SK-N-SH treated with all-trans-retinoic acid at 6 μM for 48 hours (cell line): ENCODE measurements at regions not wholly inside any gene's neighbourhood (a gene's known extent, or its start where the extent isn't known, plus 50 kb on each side); places are given as distances from the start of the nearest gene placed in this dataset.

Experiments used
- ATAC-seq: fragments of 200-7000 bp; cut with Tn5 transposase; 3 replicates; pipeline ENCODE4 v1.9.1; 2020; ENCODE audit warnings: mild to moderate bottlenecking, moderate library complexity
- ARNTL ChIP-seq: fragments of 450-650 bp; formaldehyde crosslinking; IDR thresholded peaks from 2 replicates; pipeline ENCODE4 v1.5.0; 2020; ENCODE audit warnings: low read depth, mild to moderate bottlenecking, moderate library complexity, borderline replicate concordance
- BACH2 ChIP-seq: fragments of 250-450 bp; sonication (Bioruptor Pico); IDR thresholded peaks from 2 replicates; pipeline ENCODE4 v1.9.0; 2021; ENCODE audit warnings: mild to moderate bottlenecking, borderline replicate concordance
- CREB5 ChIP-seq: fragments of 250-450 bp; sonication (Bioruptor Pico); IDR thresholded peaks from 2 replicates; pipeline ENCODE4 v1.5.1; 2020; ENCODE audit warnings: low read depth, mild to moderate bottlenecking, moderate library complexity
- CSDC2 ChIP-seq: fragments of 250-450 bp; sonication (Bioruptor Pico); IDR thresholded peaks from 2 replicates; pipeline ENCODE4 v1.5.0; 2020; ENCODE audit warnings: mild to moderate bottlenecking, moderate library complexity
- CSRNP3 ChIP-seq: fragments of 250-450 bp; sonication (Bioruptor Pico); IDR thresholded peaks from 2 replicates; pipeline ENCODE4 v1.5.1; 2021; ENCODE audit warnings: mild to moderate bottlenecking, moderate library complexity
- ESRRG ChIP-seq: fragments of 250-450 bp; sonication (Bioruptor Pico); IDR thresholded peaks from 2 replicates; pipeline ENCODE4 v1.6.1; 2021; ENCODE audit warnings: mild to moderate bottlenecking
- GLIS3 ChIP-seq: fragments of 250-450 bp; sonication (Bioruptor Pico); IDR thresholded peaks from 2 replicates; pipeline ENCODE4 v1.5.0; 2020; ENCODE audit warnings: mild to moderate bottlenecking, moderate library complexity
- ISL1 ChIP-seq: fragments of 250-450 bp; sonication (Bioruptor Pico); IDR thresholded peaks from 2 replicates; pipeline ENCODE4 v2.1.2; 2022; ENCODE audit warnings: mild to moderate bottlenecking, moderate library complexity
- OSR1 ChIP-seq: fragments of 250-450 bp; sonication (Bioruptor Pico); IDR thresholded peaks from 2 replicates; pipeline ENCODE4 v1.8.0; 2022; ENCODE audit warnings: moderate library complexity, mild to moderate bottlenecking, inconsistent platforms
- PATZ1 ChIP-seq: fragments of 250-450 bp; sonication (Bioruptor Pico); IDR thresholded peaks from 2 replicates; pipeline ENCODE4 v1.8.0; 2020; ENCODE audit warnings: mild to moderate bottlenecking, moderate library complexity, borderline replicate concordance
- POU6F1 ChIP-seq: fragments of 250-450 bp; sonication (Bioruptor Pico); IDR thresholded peaks from 2 replicates; pipeline ENCODE4 v1.8.0; 2021; ENCODE audit warnings: low read depth, mild to moderate bottlenecking, moderate library complexity, borderline replicate concordance
- PPARA ChIP-seq: fragments of 250-450 bp; sonication (Bioruptor Pico); IDR thresholded peaks from 2 replicates; pipeline ENCODE4 v1.5.0; 2020; ENCODE audit warnings: mild to moderate bottlenecking, borderline replicate concordance
- RARB ChIP-seq: fragments of 250-450 bp; sonication (Bioruptor Pico); IDR thresholded peaks from 2 replicates; pipeline ENCODE4 v1.8.0; 2021; ENCODE audit warnings: mild to moderate bottlenecking, moderate library complexity
- SNAI2 ChIP-seq: fragments of 250-450 bp; sonication (Bioruptor Pico); IDR thresholded peaks from 2 replicates; pipeline ENCODE4 v1.5.0; 2020; ENCODE audit warnings: mild to moderate bottlenecking, moderate library complexity
- TCF4 ChIP-seq: fragments of 250-450 bp; sonication (Bioruptor Pico); IDR thresholded peaks from 2 replicates; pipeline ENCODE4 v1.8.0; 2021; ENCODE audit warnings: mild to moderate bottlenecking, moderate library complexity, borderline replicate concordance
- TOX ChIP-seq: fragments of 250-450 bp; sonication (Bioruptor Pico); IDR thresholded peaks from 2 replicates; pipeline ENCODE4 v1.8.0; 2021; ENCODE audit warnings: mild to moderate bottlenecking, moderate library complexity, borderline replicate concordance
- TSHZ2 ChIP-seq: fragments of 250-450 bp; sonication (Bioruptor Pico); IDR thresholded peaks from 2 replicates; pipeline ENCODE4 v1.5.0; 2020; ENCODE audit warnings: mild to moderate bottlenecking, moderate library complexity
- ZC3H10 ChIP-seq: fragments of 250-450 bp; sonication (Bioruptor Pico); IDR thresholded peaks from 2 replicates; pipeline ENCODE4 v1.5.1; 2021; ENCODE audit warnings: mild to moderate bottlenecking, moderate library complexity
- ZFP3 ChIP-seq: fragments of 250-450 bp; sonication (Bioruptor Pico); IDR thresholded peaks from 2 replicates; pipeline ENCODE4 v1.5.0; 2020; ENCODE audit warnings: mild to moderate bottlenecking, moderate library complexity
- ZFP30 ChIP-seq: fragments of 450-650 bp; formaldehyde crosslinking; IDR thresholded peaks from 2 replicates; pipeline ENCODE4 v1.5.0; 2022; ENCODE audit warnings: mild to moderate bottlenecking, moderate library complexity
- ZNF70 ChIP-seq: fragments of 450-650 bp; formaldehyde crosslinking; IDR thresholded peaks from 2 replicates; pipeline ENCODE4 v1.5.0; 2020; ENCODE audit warnings: mild to moderate bottlenecking, moderate library complexity
- ZNF8 ChIP-seq: fragments of 450-650 bp; formaldehyde crosslinking; IDR thresholded peaks from 2 replicates; pipeline ENCODE4 v1.5.0; 2020; ENCODE audit warnings: mild to moderate bottlenecking, moderate library complexity

- no peak for TF ChIP-seq ZFP3 (CRISPR knock-in tag)
- TF ChIP-seq ARNTL (CRISPR knock-in tag) = no peak
- TF ChIP-seq GLIS3 = no peak
- no peak for TF ChIP-seq PATZ1
- TF ChIP-seq PPARA = no peak
- TF ChIP-seq CSDC2 (CRISPR knock-in tag) = no peak
- TF ChIP-seq ZC3H10 (CRISPR knock-in tag) = no peak
- TF ChIP-seq POU6F1 = no peak
- TF ChIP-seq ZFP30 (CRISPR knock-in tag) = no peak
- TF ChIP-seq TCF4 = no peak
- TF ChIP-seq OSR1 = no peak
- no peak for TF ChIP-seq SNAI2 (CRISPR knock-in tag)
- TF ChIP-seq BACH2 (CRISPR knock-in tag) = no peak
- TF ChIP-seq ZNF70 = no peak
- ATAC-seq = no peak
Measured at GRCh38 chr10:117790179-117790578, 247.6 kb downstream of the EMX2 start.

- ATAC-seq = no peak
- TF ChIP-seq TCF4 = no peak
- TF ChIP-seq, all 23 proteins: peak for 0
Measured at GRCh38 chr10:117790621-117791020, 248.1 kb downstream of the EMX2 start.

GRCh38 chr10:117792214-117792613, 249.7 kb downstream of the EMX2 start:
- TF ChIP-seq TOX (CRISPR knock-in tag) = no peak
- no peak for TF ChIP-seq ZNF8
- no peak for TF ChIP-seq ARNTL (CRISPR knock-in tag)
- no peak for TF ChIP-seq RARB (CRISPR knock-in tag)
- TF ChIP-seq PPARA = no peak
- no peak for TF ChIP-seq TCF4
- no peak for TF ChIP-seq POU6F1
- no peak for TF ChIP-seq TSHZ2
- TF ChIP-seq ZC3H10 (CRISPR knock-in tag) = no peak
- TF ChIP-seq ESRRG (CRISPR knock-in tag) = no peak
- no peak for TF ChIP-seq ISL1 (CRISPR knock-in tag)
- TF ChIP-seq ZFP30 (CRISPR knock-in tag) = no peak
- no peak for TF ChIP-seq BACH2 (CRISPR knock-in tag)
- no peak for TF ChIP-seq PATZ1
- no peak for TF ChIP-seq CREB5
- no peak for TF ChIP-seq CSRNP3 (CRISPR knock-in tag)
- TF ChIP-seq ZNF70 = no peak
- TF ChIP-seq, all 23 proteins: peak for 0
- ATAC-seq = no peak
